SJCRH30 (cell line): ENCODE measurements at regions not wholly inside any gene's neighbourhood (a gene's known extent, or its start where the extent isn't known, plus 50 kb on each side); places are given as distances from the start of the nearest gene placed in this dataset.
A peak's percentile ranks its signal among the peaks of the same experiment; 100 is the strongest.

Experiments
- DNase-seq, 2 experiments: peaks; one replicate each; pipeline ENCODE4 v3.0.0-alpha.2; 2015 to 2020
- H3K27ac ChIP-seq: fragments of 250-450 bp; sonication (Bioruptor Pico); 2 replicates; pipeline ENCODE4 v1.5.1; 2020; ENCODE audit warnings: mild to moderate bottlenecking, moderate library complexity
- H3K27me3 ChIP-seq: fragments of 250-450 bp; sonication (Bioruptor Pico); 2 replicates; pipeline ENCODE4 v1.5.1; 2020; ENCODE audit warnings: mild to moderate bottlenecking, moderate library complexity
- H3K36me3 ChIP-seq: fragments of 250-450 bp; sonication (Bioruptor Pico); 2 replicates; pipeline ENCODE4 v1.5.1; 2020; ENCODE audit warnings: mild to moderate bottlenecking, moderate library complexity
- H3K4me1 ChIP-seq: fragments of 250-450 bp; sonication (Bioruptor Pico); 2 replicates; pipeline ENCODE4 v1.5.1; 2020; ENCODE audit warnings: mild to moderate bottlenecking, moderate library complexity
- H3K4me3 ChIP-seq: fragments of 250-450 bp; sonication (Bioruptor Pico); 2 replicates; pipeline ENCODE4 v1.5.1; 2020; ENCODE audit warnings: mild to moderate bottlenecking, moderate library complexity
- H3K9me3 ChIP-seq: fragments of 250-450 bp; sonication (Bioruptor Pico); replicated peaks from 2 replicates; pipeline ENCODE4 v1.5.1; 2020; ENCODE audit warnings: mild to moderate bottlenecking, moderate library complexity

- H3K27ac ChIP-seq, result no peak overlapping the region
Measured at GRCh38 chrX:88526385-88526784, 220.6 kb upstream of the CPXCR1 start.

GRCh38 chrX:88558421-88558820 lies 188.6 kb upstream of the CPXCR1 start:
- Histone ChIP-seq H3K4me1 (no peaks in the 10 kb centered on the region), H3K4me3 (no peak overlapping the region), H3K9me3 (no peaks in the 10 kb centered on the region), H3K36me3 (no peaks in the 10 kb centered on the region), H3K27ac (no peak overlapping the region), H3K27me3 (0 out of 2 replicates have a peak, but pooled peaks cover 3% of the 10 kb centered on the region)
- no peak for DNase-seq

More at GRCh38 chrX:88526385-88526784, 220.6 kb upstream of the CPXCR1 start:
- H3K9me3 ChIP-seq, result no peaks in the 10 kb centered on the region
- no peak for DNase-seq
- H3K36me3 ChIP-seq, result no peaks in the 10 kb centered on the region; the same call in 1 of the 2 replicates
- H3K4me3 ChIP-seq, result no peak overlapping the region
- no peaks in the 10 kb centered on the region for H3K4me1 ChIP-seq
- 0 out of 2 replicates have a peak, but pooled peaks cover 5% of the 10 kb centered on the region for H3K27me3 ChIP-seq

GRCh38 chrX:88560673-88561330 lies 186.2 kb upstream of the CPXCR1 start:
- no peak for DNase-seq
- Histone ChIP-seq H3K27me3 (0 out of 2 replicates have a peak, but pooled peaks cover 3% of the 10 kb centered on the region), H3K27ac (no peak overlapping the region), H3K4me3 (no peak overlapping the region), H3K36me3 (no peaks in the 10 kb centered on the region), H3K9me3 (peaks cover 2% of the 10 kb centered on the region; the same call in 1 of the 2 replicates), H3K4me1 (no peaks in the 10 kb centered on the region)

- no peaks in the 10 kb centered on the region for H3K4me1 ChIP-seq
- no peak for DNase-seq
- no peaks in the 10 kb centered on the region for H3K9me3 ChIP-seq
- no peaks in the 10 kb centered on the region for H3K27me3 ChIP-seq
- no peak overlapping the region for H3K4me3 ChIP-seq
- H3K27ac ChIP-seq, result no peak overlapping the region
- no peaks in the 10 kb centered on the region for H3K36me3 ChIP-seq
Measured at GRCh38 chrX:88584283-88584682, 162.7 kb upstream of the CPXCR1 start.

GRCh38 chrX:88586317-88586716 lies 160.7 kb upstream of the CPXCR1 start:
- no peak for DNase-seq
- no peaks in the 10 kb centered on the region for H3K36me3 ChIP-seq
- H3K4me1 ChIP-seq, result no peaks in the 10 kb centered on the region
- no peaks in the 10 kb centered on the region for H3K27me3 ChIP-seq
- H3K4me3 ChIP-seq, result no peak overlapping the region
- no peaks in the 10 kb centered on the region for H3K9me3 ChIP-seq
- H3K27ac ChIP-seq, result no peak overlapping the region

- H3K4me1 ChIP-seq, result no peaks in the 10 kb centered on the region
- H3K27ac ChIP-seq, result no peak overlapping the region
- no peak for DNase-seq
- no peaks in the 10 kb centered on the region for H3K36me3 ChIP-seq
- H3K9me3 ChIP-seq, result 0 out of 2 replicates have a peak, but pooled peaks cover 3% of the 10 kb centered on the region
- H3K4me3 ChIP-seq, result no peak overlapping the region
- H3K27me3 ChIP-seq, result no peaks in the 10 kb centered on the region
Measured at GRCh38 chrX:88603237-88603636, 143.8 kb upstream of the CPXCR1 start.

GRCh38 chrX:88604433-88605221 lies 142.4 kb upstream of the CPXCR1 start:
- DNase-seq, result no peak
- Histone ChIP-seq H3K27me3 (no peaks in the 10 kb centered on the region), H3K9me3 (0 out of 2 replicates have a peak, but pooled peaks cover 3% of the 10 kb centered on the region), H3K27ac (no peak overlapping the region), H3K36me3 (no peaks in the 10 kb centered on the region), H3K4me1 (no peaks in the 10 kb centered on the region), H3K4me3 (no peak overlapping the region)

- H3K4me3 ChIP-seq, result no peak overlapping the region
- H3K4me1 ChIP-seq, result no peaks in the 10 kb centered on the region
- no peak overlapping the region for H3K27ac ChIP-seq
- DNase-seq, result no peak
- no peaks in the 10 kb centered on the region for H3K27me3 ChIP-seq
- 0 out of 2 replicates have a peak, but pooled peaks cover 3% of the 10 kb centered on the region for H3K9me3 ChIP-seq
- H3K36me3 ChIP-seq, result no peaks in the 10 kb centered on the region
Measured at GRCh38 chrX:88605222-88605583, 141.8 kb upstream of the CPXCR1 start.

GRCh38 chrX:88612870-88613329 lies 134.1 kb upstream of the CPXCR1 start:
- Histone ChIP-seq H3K4me3 (no peak overlapping the region), H3K4me1 (no peaks in the 10 kb centered on the region), H3K9me3 (no peaks in the 10 kb centered on the region), H3K27ac (no peak overlapping the region), H3K27me3 (no peaks in the 10 kb centered on the region), H3K36me3 (no peaks in the 10 kb centered on the region)
- no peak for DNase-seq

GRCh38 chrX:88613338-88613737 lies 133.7 kb upstream of the CPXCR1 start:
- Histone ChIP-seq H3K9me3 (no peaks in the 10 kb centered on the region), H3K4me1 (no peaks in the 10 kb centered on the region), H3K36me3 (no peaks in the 10 kb centered on the region), H3K27me3 (no peaks in the 10 kb centered on the region), H3K27ac (no peak overlapping the region), H3K4me3 (no peak overlapping the region)
- peak in 1 of 2 experiments; percentile 63 for DNase-seq

- no peak overlapping the region for H3K27ac ChIP-seq
- H3K4me3 ChIP-seq, result no peak overlapping the region
- no peaks in the 10 kb centered on the region for H3K9me3 ChIP-seq
- H3K36me3 ChIP-seq, result no peaks in the 10 kb centered on the region
- no peaks in the 10 kb centered on the region for H3K4me1 ChIP-seq
- no peaks in the 10 kb centered on the region for H3K27me3 ChIP-seq
- no peak for DNase-seq
Measured at GRCh38 chrX:88621278-88621677, 125.7 kb upstream of the CPXCR1 start.

- H3K4me3 ChIP-seq, result no peak overlapping the region
- H3K36me3 ChIP-seq, result no peaks in the 10 kb centered on the region
- no peak for DNase-seq
- no peaks in the 10 kb centered on the region for H3K4me1 ChIP-seq
- no peaks in the 10 kb centered on the region for H3K9me3 ChIP-seq
- no peak overlapping the region for H3K27ac ChIP-seq
- H3K27me3 ChIP-seq, result no peaks in the 10 kb centered on the region
Measured at GRCh38 chrX:88655460-88655859, 91.6 kb upstream of the CPXCR1 start.

- H3K9me3 ChIP-seq, result no peaks in the 10 kb centered on the region
- no peak overlapping the region for H3K27ac ChIP-seq
- H3K36me3 ChIP-seq, result no peaks in the 10 kb centered on the region
- no peak overlapping the region for H3K4me3 ChIP-seq
- no peaks in the 10 kb centered on the region for H3K27me3 ChIP-seq
- no peaks in the 10 kb centered on the region for H3K4me1 ChIP-seq
- DNase-seq, result no peak
Measured at GRCh38 chrX:88660836-88661235, 86.2 kb upstream of the CPXCR1 start.

GRCh38 chrX:88672261-88672660 lies 74.8 kb upstream of the CPXCR1 start:
- no peaks in the 10 kb centered on the region; the same call in none of the 2 replicates for H3K27me3 ChIP-seq
- no peak for DNase-seq
- H3K9me3 ChIP-seq, result no peaks in the 10 kb centered on the region
- no peak overlapping the region for H3K27ac ChIP-seq
- no peak overlapping the region for H3K4me3 ChIP-seq
- H3K4me1 ChIP-seq, result no peaks in the 10 kb centered on the region
- H3K36me3 ChIP-seq, result no peaks in the 10 kb centered on the region
